NCI-H748 treated with DMSO at 0.1 percent for 48 hours (cell line): ENCODE measurements at regions not wholly inside any gene's neighbourhood (a gene's known extent, or its start where the extent isn't known, plus 50 kb on each side); places are given as distances from the start of the nearest gene placed in this dataset.

Experiments
- DNase-seq: peaks from one replicate; lab custom pipeline; 2025; lab: John Stamatoyannopoulos, UW

- no peak for DNase-seq
Measured at GRCh38 chr11:70535191-70535971, 137.1 kb downstream of the CTTN start.

- DNase-seq, result no peak
Measured at GRCh38 chr11:70536051-70536877, 137.9 kb downstream of the CTTN start.

- DNase-seq, result no peak
Measured at GRCh38 chr11:70537576-70538571, 139.5 kb downstream of the CTTN start.

GRCh38 chr11:70538641-70539359 lies 140.5 kb downstream of the CTTN start:
- DNase-seq, result no peak

GRCh38 chr11:70539360-70540095 lies 141.2 kb downstream of the CTTN start:
- no peak for DNase-seq

- DNase-seq, result no peak
Measured at GRCh38 chr11:70540196-70540595, 141.9 kb downstream of the CTTN start.

- DNase-seq, result no peak
Measured at GRCh38 chr11:70541176-70541575, 142.8 kb downstream of the CTTN start.

- DNase-seq, result no peak
Measured at GRCh38 chr11:70541699-70542098, 143.4 kb downstream of the CTTN start.

GRCh38 chr11:70542406-70542805 lies 144.1 kb downstream of the CTTN start:
- DNase-seq, result no peak

GRCh38 chr11:70542811-70543210 lies 144.5 kb downstream of the CTTN start:
- DNase-seq, result no peak

GRCh38 chr11:70543611-70544010 lies 145.3 kb downstream of the CTTN start:
- DNase-seq, result no peak

GRCh38 chr11:70544067-70544773 lies 145.9 kb downstream of the CTTN start:
- no peak for DNase-seq

- DNase-seq, result no peak
Measured at GRCh38 chr11:70544774-70545609, 146.7 kb downstream of the CTTN start.

GRCh38 chr11:70545610-70545912 lies 147.2 kb downstream of the CTTN start:
- DNase-seq, result no peak

GRCh38 chr11:70546191-70546940 lies 148.0 kb downstream of the CTTN start:
- DNase-seq, result no peak

- no peak for DNase-seq
Measured at GRCh38 chr11:70547386-70547785, 149.1 kb downstream of the CTTN start.

- DNase-seq, result peak; percentile 5
Measured at GRCh38 chr11:70547821-70548670, 149.7 kb downstream of the CTTN start.

GRCh38 chr11:70548976-70549375 lies 150.6 kb downstream of the CTTN start:
- no peak for DNase-seq
